ENCODE measurements at regions not wholly inside any gene's neighbourhood (a gene's known extent, or its start where the extent isn't known, plus 50 kb on each side); places are given as distances from the start of the nearest gene placed in this dataset.

DNA sequence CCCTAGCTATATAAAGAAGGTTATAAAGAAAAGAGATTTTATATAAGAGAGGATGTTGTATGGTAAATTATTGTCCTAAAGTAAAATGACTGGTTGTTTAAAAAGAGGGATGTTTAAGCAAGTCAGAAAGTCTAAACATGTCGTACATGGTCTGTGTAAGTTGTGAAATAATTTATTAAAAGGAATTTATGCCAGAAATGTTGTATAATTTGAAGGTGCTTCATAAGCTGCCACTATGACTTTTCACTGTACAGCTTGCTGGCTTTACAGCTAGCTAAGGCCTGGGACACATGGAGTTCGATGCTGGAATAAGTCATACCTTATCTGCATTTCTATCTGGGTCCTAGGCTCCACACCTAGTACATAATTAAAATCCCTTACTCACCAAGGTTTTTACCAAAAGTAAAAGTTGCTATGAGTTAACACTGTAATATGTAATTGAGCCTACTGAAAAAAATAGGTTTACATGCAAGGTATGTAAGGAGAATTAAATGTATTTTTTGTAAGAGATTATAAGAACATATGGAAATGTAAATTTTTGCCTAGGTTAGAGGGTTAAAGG is 59.0 kb upstream of the EDEM3 start:
- no peak for DNase-seq

DNA sequence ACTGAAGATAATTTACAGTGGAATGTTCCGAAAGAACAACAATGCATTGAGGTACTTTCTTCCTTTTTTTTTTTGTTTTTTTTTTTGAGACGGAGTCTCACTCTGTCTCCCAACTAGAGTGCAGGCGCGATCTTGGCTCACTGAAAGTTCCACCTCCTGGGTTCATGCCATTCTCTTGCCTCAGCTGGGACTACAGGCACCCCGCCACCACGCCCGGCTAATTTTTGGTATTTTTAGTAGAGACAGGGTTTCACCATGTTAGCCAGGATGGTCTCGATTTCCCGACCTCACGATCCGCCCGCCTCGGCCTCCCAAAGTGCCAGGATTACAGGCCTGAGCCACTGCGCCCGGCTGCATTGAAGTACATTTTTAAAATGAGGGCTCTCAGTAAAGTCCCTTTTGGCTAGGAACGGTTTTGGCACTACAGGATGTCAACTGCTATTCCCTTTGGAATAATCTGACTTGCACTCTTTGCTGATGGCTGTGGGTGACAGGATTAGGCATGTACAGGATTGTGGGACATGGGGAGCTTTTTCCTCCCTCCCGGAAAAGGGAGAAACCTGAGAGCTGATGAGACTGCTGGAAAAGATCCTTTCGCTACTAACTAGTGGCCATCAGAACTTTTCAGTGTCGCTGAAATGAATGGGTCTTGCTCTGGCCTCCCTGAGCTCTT is 56.9 kb upstream of the EDEM3 start:
- no peak for DNase-seq

DNA sequence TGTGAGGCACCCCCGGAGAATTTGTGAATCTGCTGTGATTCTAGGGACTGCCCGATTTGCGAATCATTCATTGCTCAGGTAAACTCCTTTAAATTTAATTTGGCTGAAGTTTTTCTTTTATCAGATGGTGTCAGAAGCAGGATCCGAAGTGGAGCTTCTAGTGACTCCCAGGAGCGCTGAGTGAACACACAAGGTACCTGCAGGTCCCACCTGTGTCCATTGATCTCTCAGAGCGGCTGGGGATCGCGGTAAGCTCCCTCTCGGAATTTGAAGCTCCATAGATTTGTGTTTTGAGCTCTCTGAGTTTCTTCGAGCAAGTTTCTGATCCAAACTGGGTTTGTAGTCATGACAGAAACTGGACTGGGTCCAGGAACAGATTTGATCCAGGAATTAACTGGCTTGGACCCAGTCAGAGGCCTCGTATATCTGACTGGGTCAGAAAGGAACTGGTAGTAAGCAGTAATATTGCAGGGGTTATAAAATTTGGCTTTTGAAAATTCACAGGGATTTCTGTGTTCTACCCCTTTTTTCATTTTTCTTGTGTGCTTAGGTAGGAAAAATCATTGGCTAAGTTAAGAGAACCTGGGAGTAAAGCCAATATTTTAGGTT is 56.2 kb upstream of the EDEM3 start:
- DNase-seq: no peak

DNA sequence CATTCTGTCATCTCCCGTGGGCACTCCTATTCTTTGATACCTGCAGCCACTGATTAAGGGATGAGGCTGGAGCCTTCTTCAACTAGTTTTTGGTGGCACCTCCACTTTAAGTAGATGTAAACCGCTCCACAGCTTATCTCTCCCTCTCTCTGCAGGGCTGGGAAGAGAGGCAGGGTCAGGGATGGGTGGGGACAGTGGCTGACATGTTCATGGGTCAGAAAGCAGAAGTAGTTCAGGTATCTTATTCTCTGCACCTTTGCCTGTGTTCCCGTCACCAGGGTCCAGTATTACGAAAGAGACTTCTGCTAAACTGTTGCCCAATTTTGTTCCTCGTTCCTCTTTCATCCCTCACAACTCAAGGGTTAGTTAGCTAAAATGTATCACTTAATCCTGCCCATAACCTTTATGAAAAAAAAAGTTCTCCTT is 51.7 kb upstream of the EDEM3 start:
- no peak for DNase-seq

DNA sequence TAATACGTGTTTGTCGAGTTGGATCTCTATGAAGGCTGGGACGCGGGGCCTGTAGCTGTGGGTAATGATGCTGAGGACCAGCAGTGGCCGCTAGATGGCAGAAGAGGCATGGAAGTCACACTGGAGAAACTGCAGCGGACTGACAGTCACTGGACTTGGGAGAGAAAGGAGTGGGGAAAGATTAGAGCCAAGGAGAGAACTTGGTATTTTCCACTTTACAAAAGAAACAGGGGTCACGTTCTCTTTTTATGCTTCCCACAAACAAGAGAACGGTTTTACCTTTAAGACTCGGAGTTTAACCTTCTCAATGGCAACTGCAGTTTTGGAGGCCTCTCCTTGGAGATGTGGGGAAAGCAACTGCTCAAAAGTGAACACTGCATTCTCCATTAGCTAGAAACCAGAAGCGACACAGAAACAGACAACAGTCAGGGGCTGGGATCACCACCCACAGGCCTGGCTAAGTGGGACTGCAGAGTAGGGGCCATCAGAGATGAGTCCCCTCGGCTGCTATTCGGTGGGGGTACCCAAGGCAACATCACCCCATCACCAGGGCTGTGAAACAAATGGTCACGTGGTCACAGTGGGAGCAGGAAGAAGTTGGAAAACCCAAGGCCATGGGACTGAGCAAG is 51.1 kb upstream of the EDEM3 start:
- peak; percentile 62 for DNase-seq

All from SHP77 treated with DMSO at 0.1 percent for 48 hours (cell line).